ENCODE measurements at regions not wholly inside any gene's neighbourhood (a gene's known extent, or its start where the extent isn't known, plus 50 kb on each side); places are given as distances from the start of the nearest gene placed in this dataset.

- CTCF ChIA-PET, result no interaction called here
- POLR2A ChIA-PET, result no interaction called here
- Histone ChIP-seq H3K27ac (ENCODE audit: low read depth, low read length) (no peak overlapping the region), H3K9me2 (ENCODE audit: insufficient read depth) (no peaks in the 10 kb centered on the region), H4K20me1 (ENCODE audit: insufficient read depth) (no peaks in the 10 kb centered on the region), H3K4me3 (replicated peaks in 1 of 2; ENCODE audit: low read depth in 1 of 2, low read length in 2 of 2) (no peak overlapping the region), H3K27me3 (ENCODE audit: insufficient read depth, low read length) (no peaks in the 10 kb centered on the region), H3K4me1 (ENCODE audit: control insufficient read depth in 1 of 2, insufficient read depth in 2 of 2, low read length in 2 of 2) (no peaks in the 10 kb centered on the region), H3K9ac (ENCODE audit: low read length) (no peak overlapping the region), H3K79me2 (ENCODE audit: insufficient read depth, low read length) (no peaks in the 10 kb centered on the region), H2AFZ (ENCODE audit: low read depth, low read length, poor library complexity, severe bottlenecking) (no peak overlapping the region), H3K4me2 (ENCODE audit: low read length) (no peak overlapping the region), H3K36me3 (ENCODE audit: control insufficient read depth in 1 of 2, insufficient read depth in 2 of 2, low read length in 2 of 2) (no peaks in the 10 kb centered on the region), H3K9me3 (ENCODE audit: control insufficient read depth in 1 of 2, insufficient read depth in 1 of 2, low read depth in 1 of 2, low read length in 2 of 2) (no peaks in the 10 kb centered on the region)
- 0 out of 2 replicates have a peak, but pooled peaks have one; percentile 32 for ATAC-seq
- TF ChIP-seq ZNF274 (IDR thresholded peaks at IDR 0.05; ENCODE audit: low read depth, low read length) (no peak), EGR1 (IDR thresholded peaks at IDR 0.05; ENCODE audit: low read depth) (no peak), RAD21 (IDR thresholded peaks at IDR 0.05; ENCODE audit: low read depth) (no peak), POLR2AphosphoS5 (IDR thresholded peaks at IDR 0.05; ENCODE audit: low read depth, low read length) (no peak), ZFX (IDR thresholded peaks at IDR 0.05) (no peak), ATF3 (IDR thresholded peaks at IDR 0.05) (no peak), CTCF (IDR thresholded peaks at IDR 0.05 in 2 of 3, conservative IDR thresholded peaks at IDR 0.05 in 1 of 3; ENCODE audit: borderline replicate concordance in 1 of 3, insufficient read depth in 1 of 3, low read depth in 2 of 3, low read length in 2 of 3) (no peak), FOSL1 (IDR thresholded peaks at IDR 0.05; ENCODE audit: low read depth) (no peak), SRF (IDR thresholded peaks at IDR 0.05; ENCODE audit: low read depth) (no peak), MAX (IDR thresholded peaks at IDR 0.05) (no peak), REST (IDR thresholded peaks at IDR 0.05; ENCODE audit: low read depth) (no peak), EZH2phosphoT487 (IDR thresholded peaks at IDR 0.05; ENCODE audit: borderline replicate concordance) (no peak), EZH2 (IDR thresholded peaks at IDR 0.05) (no peak), POLR2A (IDR thresholded peaks at IDR 0.05; ENCODE audit: borderline replicate concordance, extremely low read depth, insufficient read depth, insufficient read length) (no peak), ZBTB33 (IDR thresholded peaks at IDR 0.05; ENCODE audit: extremely low read depth, insufficient replicate concordance, low read length) (no peak), YY1 (IDR thresholded peaks at IDR 0.05; ENCODE audit: extremely low read depth, insufficient replicate concordance, low read depth, low read length) (no peak), SIN3A (IDR thresholded peaks at IDR 0.05; ENCODE audit: low read depth) (no peak)
- BruUV-seq (replicated peaks), result no TSS peak
- intact Hi-C loops (cut with micrococcal nuclease), result no loop called here
- RAD21 ChIA-PET (ENCODE audit: low non-redundant PET in 1 of 2, low total read pairs in 2 of 2, uncharacterized antibody in 2 of 2, unreplicated experiment in 2 of 2), result no interaction called here
- no peak for DNase-seq (ENCODE audit: low read depth, low spot score)
Observed at GRCh38 chr13:98083507-98083906, 59.4 kb upstream of the FARP1 start.
